ENCODE measurements at regions not wholly inside any gene's neighbourhood (a gene's known extent, or its start where the extent isn't known, plus 50 kb on each side); places are given as distances from the start of the nearest gene placed in this dataset.
"Not testable (repeated sequence)": the region's sequence is repeated elsewhere in the genome, so short reads cannot be mapped to it uniquely, and the experiment has no call there.

DNA sequence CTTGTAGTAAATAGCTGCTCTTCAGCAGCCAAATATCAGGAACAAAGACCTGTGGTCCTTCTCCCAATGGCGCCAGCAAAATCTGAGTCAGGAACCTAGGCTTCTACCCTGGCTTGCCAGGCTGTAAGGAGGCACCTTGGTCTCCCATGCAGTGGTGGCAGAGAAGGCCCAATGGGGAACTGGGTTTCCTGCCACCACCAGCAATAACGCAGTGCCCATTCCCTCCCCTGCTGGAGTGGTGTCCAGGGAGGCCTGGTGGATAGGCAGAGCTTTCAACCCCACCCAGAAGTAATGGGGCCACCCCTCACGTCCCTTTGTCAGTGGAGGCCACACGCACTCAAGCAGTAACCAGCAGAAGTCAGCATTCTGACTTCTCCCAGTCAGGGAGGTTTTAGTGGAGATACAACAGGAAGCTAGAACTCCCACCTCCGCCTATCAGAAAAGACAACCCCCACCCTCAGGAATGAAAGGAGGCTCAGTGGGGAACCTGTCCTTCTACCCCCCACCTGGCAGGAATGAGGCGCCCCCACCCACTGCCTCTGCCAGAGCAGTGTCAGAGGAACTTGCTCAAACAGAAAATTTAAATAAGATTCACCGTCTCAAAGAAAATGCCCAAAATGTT, 132.4 kb downstream of the COPS8 start:
- no peak for DNase-seq (ENCODE audit: low spot score)

DNA sequence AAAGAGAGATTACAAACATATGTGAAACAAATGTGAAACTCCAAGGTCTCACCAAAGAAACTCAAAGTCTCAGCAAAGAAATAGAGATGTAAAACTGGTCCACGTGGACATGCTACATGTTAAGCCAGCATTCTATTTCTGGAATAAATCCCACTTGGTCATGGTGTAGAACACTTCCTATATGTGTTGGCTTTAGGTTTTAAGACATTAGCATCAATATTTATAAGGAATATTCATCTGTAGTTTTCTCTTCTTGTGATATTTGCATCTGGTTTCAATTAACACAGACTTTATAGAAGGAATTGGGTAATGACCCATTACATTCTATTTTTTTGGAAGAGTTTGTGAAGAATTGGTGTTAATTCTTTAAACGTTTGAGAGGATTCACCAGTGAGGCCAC, 133.1 kb downstream of the COPS8 start:
- no peak for DNase-seq (ENCODE audit: low spot score)

DNA sequence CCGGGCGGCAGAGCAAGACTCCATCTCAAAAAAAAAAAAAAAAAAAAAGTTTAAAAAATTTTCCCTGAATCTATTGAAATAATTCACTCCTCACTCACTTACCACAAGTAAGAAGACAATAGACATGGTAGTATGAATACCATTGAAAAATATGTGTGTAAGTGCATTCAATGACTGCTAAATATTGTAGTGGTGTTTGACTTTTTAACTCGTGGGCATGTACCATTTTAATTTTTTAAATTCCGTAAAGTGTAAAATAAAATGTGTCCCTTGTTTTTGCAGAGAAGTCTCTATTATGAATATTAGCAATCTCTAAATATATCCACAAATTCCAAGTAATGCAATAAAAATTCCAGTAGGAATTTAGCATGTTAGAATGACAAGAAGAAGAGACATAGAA, 134.1 kb downstream of the COPS8 start:
- no peak for DNase-seq (ENCODE audit: low spot score)

DNA sequence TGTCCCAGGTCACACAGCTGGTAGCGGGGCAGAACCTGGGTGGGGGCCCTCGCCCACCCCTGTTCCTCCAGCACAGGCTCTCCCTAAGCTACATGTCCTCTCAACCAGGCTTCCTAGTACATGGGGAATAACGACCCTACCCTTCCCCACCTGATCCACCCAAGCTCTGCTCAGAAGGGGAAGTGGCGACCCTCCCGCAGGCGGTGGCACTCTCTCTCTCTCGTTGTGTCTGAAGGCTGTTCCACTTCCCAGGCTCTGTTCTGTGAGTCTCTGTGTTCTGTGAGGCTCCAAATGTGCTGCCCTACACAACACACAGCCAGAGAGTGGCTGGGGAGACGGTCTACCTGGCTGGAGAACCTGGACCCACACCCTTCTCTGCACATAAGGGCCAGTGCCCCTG, 135.8 kb downstream of the COPS8 start:
- no peak for DNase-seq (ENCODE audit: low spot score)

DNA sequence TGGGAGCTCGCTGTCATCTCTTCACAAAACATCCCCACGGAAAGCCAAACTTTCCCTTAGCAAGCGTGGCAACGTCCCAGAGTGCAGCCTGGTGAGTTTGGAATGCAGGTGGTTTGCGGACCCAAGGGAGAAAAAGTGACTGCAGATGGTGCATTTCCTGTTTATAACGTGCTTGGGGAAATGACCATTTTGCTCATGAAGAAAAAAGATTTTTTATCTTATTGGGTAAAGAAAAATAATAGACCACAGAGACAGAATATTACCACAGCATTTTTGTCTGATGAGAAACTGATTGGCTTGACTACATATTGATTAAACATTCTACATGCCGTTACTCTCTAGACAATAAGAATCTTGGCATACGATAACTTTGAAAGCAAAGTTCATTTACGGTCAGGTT, 136.5 kb downstream of the COPS8 start:
- no peak for DNase-seq (ENCODE audit: low spot score)

DNA sequence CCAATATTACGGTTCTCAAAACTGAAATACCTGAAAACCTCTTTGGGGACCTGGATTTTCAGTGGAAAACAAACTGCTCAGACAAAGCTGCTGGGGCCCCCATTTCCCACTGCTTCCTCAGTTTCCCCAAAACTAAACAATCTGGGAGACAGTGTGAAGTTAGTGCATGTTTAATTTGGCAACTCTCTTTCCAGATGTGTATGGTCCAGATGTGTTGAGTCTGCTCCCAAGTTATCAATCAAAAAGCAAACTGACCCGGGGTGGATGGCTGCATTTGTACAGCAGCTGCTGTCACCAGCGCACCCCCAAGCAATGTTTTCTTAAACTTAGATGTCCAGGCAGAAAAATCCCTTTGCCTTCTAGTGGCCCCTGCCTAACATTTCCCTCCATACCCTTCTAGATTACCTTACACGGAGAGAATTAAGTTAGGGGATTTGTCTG, 136.9 kb downstream of the COPS8 start:
- DNase-seq (ENCODE audit: low spot score) = no peak

DNA sequence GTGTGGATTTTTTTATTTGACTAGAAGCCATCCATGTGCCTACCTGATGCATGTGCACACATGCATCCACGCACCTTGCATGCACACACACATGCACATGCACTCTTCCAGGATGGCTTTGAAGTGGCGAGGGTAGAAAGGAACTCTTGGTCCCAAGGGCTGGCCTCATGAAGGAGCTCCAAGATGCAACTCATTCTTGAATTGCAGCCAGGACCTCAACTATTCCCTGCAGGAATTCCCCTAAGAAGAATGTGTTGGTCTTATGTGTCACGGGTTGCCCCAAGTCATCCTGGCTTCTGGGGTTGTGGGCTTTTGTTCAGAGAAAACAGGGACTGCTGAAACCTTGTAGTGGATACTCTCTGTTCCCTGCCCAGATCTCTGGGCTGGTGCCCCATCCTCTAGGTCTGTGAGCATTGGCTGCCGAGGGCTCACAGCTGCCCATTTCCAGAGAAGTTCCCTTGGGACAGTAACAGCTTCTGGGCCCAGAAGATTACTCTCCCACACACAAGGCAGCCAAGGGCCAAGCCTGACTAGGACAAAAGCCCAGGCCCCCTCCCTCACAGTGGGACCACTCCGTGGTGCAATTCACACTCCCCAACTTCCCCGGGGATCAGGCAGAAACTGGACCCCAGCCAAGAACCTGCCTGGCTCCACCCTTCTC, 137.6 kb downstream of the COPS8 start:
- no peak for DNase-seq (ENCODE audit: low spot score)

DNA sequence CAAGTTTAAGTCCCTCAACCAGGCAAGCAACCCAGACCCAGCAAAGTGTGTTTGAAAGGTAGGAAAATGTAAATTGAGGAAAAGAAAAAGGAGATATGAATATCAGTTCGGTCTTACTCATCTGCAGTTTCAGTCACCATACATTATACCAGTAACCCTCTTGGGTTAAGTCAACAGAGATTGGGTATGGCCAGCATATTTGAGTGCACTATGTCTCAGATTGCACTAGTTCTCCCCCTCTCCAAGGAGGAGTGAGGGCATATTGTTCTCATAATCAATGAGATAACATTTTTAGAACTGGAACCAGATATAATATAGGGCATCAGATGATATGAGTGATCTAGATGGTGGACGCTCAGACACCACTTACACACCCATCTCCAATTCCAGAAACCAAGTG, 141.5 kb downstream of the COPS8 start:
- no peak for DNase-seq (ENCODE audit: low spot score)

DNA sequence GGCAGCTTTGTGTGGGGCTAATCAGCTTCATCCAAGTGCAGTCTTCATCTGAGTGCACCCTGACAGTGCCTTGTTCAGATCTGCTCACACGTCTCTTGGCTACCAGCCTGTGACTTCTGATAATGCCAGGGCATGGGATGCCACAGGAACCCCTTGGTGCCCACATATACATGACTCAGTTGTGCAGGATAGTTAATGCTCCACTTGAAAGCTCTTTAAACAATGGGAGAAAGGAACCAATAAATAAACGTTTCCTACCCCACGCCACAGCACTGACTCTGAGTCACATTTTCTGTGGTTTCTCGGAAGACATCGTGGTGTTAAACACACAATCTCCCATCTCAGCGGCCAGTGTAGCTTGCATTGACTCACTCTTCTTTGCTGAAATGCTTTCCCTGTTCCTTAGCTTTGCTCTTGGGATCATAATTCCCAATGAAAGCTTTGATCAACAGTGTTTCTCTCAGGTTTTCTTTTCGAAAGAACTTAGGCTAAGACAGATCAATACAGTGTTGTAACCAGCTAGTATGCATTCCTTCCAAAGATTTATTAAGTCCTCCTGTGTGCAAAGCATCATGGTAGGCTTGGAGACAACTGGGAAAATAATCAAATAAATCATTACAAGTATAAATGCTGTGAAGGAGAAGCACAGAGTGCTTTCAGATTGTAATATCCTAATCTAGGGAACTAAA, 142.0 kb downstream of the COPS8 start:
- no peak for DNase-seq (ENCODE audit: low spot score)

DNA sequence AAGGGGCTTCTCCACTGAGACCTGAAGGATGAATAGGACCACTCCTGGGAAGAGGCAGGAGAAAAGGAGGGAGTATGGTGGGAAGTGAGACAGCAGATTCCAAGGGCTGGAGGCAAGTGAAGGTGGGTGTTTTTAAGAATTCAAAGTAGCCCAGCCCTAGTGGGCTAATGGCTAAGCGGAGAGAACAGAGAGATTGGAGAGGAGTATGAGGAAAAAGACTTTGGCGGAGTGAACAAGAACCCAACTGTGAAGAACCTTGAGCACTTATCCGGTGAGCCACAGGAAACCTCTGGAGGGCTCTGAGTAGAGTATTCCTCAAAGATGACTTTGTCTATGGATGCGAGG, 142.6 kb downstream of the COPS8 start:
- DNase-seq (ENCODE audit: low spot score) = no peak

DNA sequence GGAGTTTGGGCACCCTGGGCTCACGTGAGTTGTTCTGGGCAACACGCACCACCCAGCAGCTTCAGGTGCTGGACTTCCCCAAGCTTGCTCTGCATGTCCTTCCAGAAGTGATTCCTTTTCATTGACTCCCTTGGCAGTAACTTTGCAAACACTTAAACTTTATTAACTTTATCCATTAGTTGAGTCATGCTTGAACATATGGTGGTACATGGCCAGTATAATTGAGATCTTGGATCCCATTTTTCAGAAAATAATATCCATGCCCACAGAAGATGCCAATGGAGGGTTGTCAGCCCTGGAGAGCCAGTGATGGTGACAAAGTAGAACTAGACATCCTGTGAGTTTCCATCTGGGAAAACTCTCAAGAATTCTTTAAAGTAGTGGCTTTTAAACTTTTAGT, 144.2 kb downstream of the COPS8 start:
- DNase-seq (ENCODE audit: low spot score) = no peak

DNA sequence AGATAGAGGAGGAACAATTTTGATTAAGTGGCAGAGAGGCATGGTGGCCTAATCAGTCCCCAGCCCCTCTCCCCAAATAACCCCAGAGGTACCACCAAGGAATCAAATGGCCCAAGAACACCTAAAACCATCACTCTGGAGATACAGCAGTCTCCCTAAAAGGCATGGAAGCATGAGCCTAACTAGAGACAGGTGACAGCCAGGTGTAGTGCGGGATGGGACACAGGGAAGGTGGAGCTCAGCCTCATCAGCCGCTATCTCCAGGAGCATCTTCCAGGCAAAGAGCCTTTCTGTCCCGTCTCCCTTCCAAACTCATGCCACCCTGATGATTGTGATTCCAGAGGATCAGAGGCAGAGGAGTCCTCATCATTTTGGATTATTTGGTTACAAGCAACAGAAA, 144.7 kb downstream of the COPS8 start:
- DNase-seq (ENCODE audit: low spot score) = no peak

DNA sequence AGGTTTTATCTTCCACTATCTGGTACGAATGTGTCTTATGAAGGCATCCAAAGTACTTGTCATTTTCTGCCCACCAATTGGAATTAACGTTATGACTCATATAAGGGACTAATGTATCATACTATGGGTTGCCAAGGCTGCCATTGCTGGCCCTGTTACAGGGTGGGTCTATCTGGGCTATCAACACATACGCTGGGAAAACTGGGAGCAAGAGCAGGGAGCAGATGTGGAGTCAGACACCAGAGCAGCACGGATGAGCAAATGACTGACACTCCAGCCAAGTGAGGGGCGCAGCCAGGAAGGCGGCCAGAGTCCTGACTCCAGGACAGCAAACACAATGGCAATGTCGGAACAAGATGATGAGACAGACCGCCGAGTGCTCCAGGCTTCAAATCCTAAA, 145.9 kb downstream of the COPS8 start:
- no peak for DNase-seq (ENCODE audit: low spot score)

DNA sequence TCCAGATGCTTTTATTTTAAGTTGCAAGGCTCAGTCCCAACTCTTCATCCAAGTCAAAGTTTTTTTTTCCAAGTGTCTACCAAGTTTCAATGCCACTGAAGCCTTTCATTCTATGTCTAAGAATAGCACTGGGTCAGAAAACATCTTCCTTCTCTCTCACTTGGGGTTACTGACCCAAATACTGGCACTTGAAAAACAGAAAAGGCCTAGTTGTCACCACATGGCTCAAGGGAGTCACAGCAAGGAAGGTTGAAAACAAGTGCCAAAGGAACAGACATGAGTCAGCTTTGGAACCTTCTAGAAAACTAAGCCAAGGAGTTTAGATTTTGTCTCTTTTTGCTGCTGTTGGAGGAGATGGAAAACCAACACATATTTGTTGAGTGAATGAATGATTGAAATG, 146.5 kb downstream of the COPS8 start:
- DNase-seq (ENCODE audit: low spot score) = no peak

DNA sequence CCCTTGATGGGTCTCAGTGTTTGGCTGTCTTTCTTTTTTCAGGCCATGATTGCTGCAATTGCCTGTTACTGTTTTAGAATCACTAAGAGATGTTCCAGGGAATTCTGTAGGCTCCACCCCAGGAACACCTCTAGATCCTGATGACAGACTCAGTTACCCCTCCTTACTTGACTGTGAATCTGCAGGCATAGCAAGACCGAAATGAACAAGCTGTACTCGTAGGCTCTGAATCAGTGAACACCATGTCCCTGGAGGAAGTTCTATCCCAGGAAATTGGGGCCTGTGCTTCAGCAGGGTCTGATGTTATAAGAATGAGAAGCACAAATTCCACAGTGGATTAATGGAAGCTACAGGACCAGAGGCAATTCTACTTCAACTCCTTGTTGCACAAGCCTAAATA, 148.6 kb downstream of the COPS8 start:
- DNase-seq (ENCODE audit: low spot score) = no peak

DNA sequence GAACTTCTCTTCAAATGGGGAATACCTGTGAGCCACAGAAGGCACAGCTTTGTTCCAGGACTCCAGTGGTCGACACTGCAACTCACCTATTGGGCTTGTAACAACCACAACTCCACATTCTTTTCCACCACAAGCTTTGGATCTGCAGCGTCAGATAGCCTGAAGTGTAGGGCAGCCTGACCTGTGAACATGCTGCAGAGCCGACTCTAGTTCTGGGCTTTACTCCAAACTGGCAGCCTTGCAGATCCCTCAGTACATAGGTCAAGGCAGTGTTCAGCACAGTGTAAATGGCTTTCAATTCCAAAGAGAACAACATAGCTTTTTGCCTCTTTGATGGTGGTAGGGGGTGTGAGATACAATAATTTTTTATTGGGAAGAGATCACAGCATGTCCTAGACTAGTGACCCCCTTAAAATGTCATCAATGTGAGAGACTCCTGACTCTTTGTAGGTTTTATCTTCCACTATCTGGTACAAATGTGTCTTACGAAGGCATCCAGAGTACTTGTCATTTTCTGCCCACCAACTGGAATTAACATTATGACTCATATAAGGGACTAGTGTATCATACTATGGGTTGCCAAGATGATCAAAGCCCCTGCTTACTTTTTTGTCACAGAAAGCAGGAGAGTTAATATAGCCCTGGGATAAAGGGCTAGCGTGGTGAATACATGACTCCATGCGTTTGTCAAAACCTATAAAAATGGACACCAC, 149.8 kb downstream of the COPS8 start:
- no peak for DNase-seq (ENCODE audit: low spot score)

DNA sequence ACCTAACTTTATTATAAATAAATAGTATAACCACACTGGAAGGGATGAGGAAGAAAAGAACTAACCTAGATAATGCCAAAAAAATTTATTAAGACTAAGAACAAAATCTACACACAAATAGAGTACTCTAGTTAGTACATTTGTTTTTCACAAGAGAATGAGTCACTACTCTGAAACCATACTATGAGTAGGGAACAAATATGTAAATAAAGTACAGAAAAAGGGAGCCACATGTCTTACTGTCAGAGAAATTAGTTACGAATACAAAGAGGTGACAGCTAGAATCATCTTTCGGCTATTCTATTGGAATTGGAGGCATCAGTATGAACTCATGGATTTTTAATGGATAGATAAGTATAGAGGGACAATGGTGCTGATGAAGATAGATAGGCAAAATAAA, 150.5 kb downstream of the COPS8 start:
- no peak for DNase-seq (ENCODE audit: low spot score)

DNA sequence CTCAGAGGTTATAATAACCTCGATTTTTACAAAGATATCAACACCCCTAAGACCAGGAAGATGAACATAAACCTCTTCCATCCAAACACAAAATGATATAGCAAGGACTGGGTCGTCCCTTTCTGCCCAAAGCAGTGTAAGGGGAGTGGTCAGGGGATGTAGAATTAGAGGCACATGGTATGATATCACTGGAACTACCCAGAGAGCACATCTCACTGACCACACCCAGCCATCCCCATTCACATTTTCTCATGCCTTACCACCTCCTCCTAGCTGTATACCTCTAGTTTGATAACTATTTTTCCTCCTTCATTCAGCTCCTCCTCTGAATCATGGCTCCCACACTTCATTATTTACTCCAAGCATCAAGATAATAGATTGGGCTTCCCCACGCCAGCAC, 152.6 kb downstream of the COPS8 start:
- DNase-seq (ENCODE audit: low spot score) = no peak

DNA sequence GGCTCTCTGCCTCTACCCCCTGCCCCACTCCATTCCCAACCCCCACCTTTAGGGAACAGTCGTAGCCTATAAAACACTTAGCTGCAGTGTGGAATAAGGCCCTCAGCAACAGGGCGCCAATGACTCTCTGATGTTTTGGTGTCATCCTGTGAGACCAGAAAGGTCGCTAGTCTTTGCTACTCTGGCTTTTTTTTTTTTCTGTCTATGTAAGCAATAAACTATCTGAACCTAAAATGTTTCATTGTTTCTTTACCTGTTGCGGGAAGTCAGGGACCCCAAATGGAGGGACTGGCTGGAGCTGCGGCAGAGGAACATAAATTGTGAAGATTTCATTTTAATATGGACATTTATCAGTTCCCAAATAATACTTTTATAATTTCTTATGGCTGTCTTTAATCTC, 154.6 kb downstream of the COPS8 start:
- no peak for DNase-seq (ENCODE audit: low spot score)

DNA sequence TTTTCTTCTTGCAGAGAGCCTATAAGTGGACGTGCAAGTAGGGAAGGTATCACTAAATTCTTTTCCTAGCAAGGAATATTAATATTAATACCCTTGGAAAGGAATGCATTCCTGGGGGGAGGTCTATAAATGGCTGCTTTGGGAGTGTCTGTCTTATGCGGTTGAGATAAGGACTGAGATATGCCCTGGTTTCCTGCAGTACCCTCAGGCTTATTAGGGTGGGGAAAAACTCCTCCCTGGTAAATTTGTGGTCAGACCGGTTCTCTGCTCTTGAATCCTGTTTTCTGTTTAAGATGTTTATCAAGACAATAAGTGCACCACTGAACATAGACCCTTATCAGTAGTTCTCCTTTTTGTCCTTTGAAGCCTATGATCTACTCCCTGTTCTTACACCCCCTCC, 155.2 kb downstream of the COPS8 start:
- DNase-seq (ENCODE audit: low spot score) = not testable (repeated sequence)

DNA sequence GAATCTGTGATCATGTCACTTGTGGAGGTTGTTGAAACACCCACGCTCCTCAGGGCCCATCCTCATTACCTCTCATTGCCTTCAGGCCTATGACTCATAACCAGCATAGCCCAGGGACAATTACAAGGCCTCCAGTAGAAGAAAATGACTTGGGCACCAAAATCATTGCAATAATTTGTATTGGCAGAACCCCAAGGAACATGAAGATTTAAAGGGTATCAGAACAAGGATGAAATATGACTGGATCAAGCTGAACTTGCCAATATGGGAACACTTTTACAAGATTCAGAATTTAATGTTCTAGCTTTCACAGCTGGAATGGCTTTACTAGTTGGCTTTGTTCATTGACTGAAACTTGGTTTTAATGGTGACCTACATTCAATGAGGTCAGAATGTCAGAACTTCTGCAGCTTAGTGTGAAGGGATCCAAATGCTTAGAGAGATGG, 156.4 kb downstream of the COPS8 start:
- no peak for DNase-seq (ENCODE audit: low spot score)

DNA sequence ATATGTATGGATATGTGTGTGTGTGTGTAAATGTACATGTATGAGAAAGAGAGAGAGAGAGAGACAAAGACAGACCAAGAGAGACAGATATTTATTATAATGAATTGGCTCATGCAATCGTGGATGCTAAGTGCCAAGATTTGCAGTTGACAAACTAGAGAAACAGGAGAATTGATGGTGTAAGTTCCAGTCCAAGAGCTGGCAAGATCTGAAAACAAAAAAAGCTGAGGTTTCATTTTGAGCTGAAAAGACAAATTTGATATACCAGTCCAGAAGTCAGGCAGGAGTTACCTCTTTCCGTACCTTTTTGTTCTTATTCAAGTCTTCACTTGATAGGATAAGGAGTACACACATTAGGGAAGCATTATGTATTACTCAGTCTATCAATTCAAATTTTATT, 157.8 kb downstream of the COPS8 start:
- no peak for DNase-seq (ENCODE audit: low spot score)

DNA sequence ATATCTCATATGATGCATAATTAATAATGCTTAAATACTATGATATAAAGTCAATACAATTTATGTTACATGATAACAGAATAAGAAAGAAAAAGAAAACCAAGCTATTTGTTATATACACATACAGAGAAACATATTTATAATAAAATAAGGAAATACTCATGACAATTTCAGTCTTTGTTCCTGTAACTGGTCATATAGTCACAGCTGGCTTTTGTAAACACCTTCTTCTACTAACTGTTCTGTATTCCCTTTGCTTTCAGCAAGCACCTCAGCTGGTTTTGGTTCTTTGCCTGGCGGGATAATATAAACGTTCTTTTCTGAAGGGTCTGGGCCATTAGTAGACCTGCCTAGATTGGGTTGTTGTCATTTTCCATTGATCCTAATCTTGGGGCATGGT, 158.5 kb downstream of the COPS8 start:
- DNase-seq (ENCODE audit: low spot score) = no peak
